GM12878 (cell line): ENCODE measurements at regions not wholly inside any gene's neighbourhood (a gene's known extent, or its start where the extent isn't known, plus 50 kb on each side); places are given as distances from the start of the nearest gene placed in this dataset.

Experiments used
- ATF3 ChIP-seq: IDR thresholded peaks from 2 replicates; pipeline ENCODE4 v1.6.1; 2011; ENCODE audit warnings: low read depth, mild to moderate bottlenecking, low read length, moderate library complexity, borderline replicate concordance; ENCODE audit errors: extremely low read depth
- BCL11A ChIP-seq: IDR thresholded peaks from 2 replicates; pipeline ENCODE4 v1.6.1; 2011; ENCODE audit warnings: low read depth, low read length
- BHLHE40 ChIP-seq, 2 experiments: fragments of 450-650 bp in 1 of 2; IDR thresholded peaks; 2 replicates each; pipeline ENCODE4 v1.6.1; 2011 to 2017; ENCODE audit warnings: low read depth in 2 of 2, borderline replicate concordance in 1 of 2, improper control_type of control experiment in 1 of 2, low read length in 1 of 2, mild to moderate bottlenecking in 1 of 2
- CEBPB ChIP-seq, 2 experiments: fragments of 150-350 bp in 1 of 2; IDR thresholded peaks; 2 replicates each; pipeline ENCODE4 v1.6.1; 2012 to 2014; ENCODE audit warnings: low read depth in 2 of 2, low read length in 2 of 2, borderline replicate concordance in 1 of 2, inconsistent platforms in 1 of 2
- EED ChIP-seq: sonication (generic); IDR thresholded peaks from 2 replicates; pipeline ENCODE4 v1.6.1; 2016; ENCODE audit warnings: antibody characterized with exemption, low read depth
- EP300 ChIP-seq, 2 experiments: fragments of 150-350 bp in 1 of 2; IDR thresholded peaks; 2 replicates each; pipeline ENCODE4 v1.6.1; 2011 to 2012; ENCODE audit warnings: low read depth in 2 of 2, low read length in 2 of 2, borderline replicate concordance in 1 of 2, improper control_type of control experiment in 1 of 2, inconsistent platforms in 1 of 2; ENCODE audit not compliant: control insufficient read depth in 1 of 2
- ESRRA ChIP-seq: IDR thresholded peaks from 2 replicates; pipeline ENCODE4 v1.6.1; 2012; ENCODE audit warnings: mild to moderate bottlenecking, low read length, improper control_type of control experiment
- ETV6 ChIP-seq, 2 experiments: fragments of 450-650 bp in 1 of 2; IDR thresholded peaks in 1 of 2; conservative IDR thresholded peaks in 1 of 2; 2 replicates each; pipeline ENCODE4 v1.6.1; 2014; ENCODE audit warnings: antibody characterized with exemption in 1 of 2, borderline replicate concordance in 1 of 2, low read depth in 1 of 2, mild to moderate bottlenecking in 1 of 2, moderate library complexity in 1 of 2
- GABPA ChIP-seq: IDR thresholded peaks from 2 replicates; pipeline ENCODE4 v1.6.1; 2014; ENCODE audit warnings: antibody characterized with exemption, low read depth, mild to moderate bottlenecking, inconsistent platforms
- MEF2A ChIP-seq: IDR thresholded peaks from 2 replicates; pipeline ENCODE4 v1.6.1; 2011; ENCODE audit warnings: low read depth, mild to moderate bottlenecking, low read length, moderate library complexity; ENCODE audit not compliant: insufficient read depth
- MTA3 ChIP-seq: IDR thresholded peaks from 2 replicates; pipeline ENCODE4 v1.6.1; 2012; ENCODE audit warnings: low read length, inconsistent platforms, borderline replicate concordance
- PAX5 ChIP-seq: IDR thresholded peaks from 2 replicates; pipeline ENCODE4 v1.6.1; 2011; ENCODE audit warnings: low read depth, low read length, borderline replicate concordance
- POLR2AphosphoS2 ChIP-seq: IDR thresholded peaks from 2 replicates; pipeline ENCODE4 v1.6.1; 2011; ENCODE audit warnings: low read depth, mild to moderate bottlenecking, low read length, improper control_type of control experiment, moderate library complexity
- POU2F2 ChIP-seq: IDR thresholded peaks from 3 replicates; pipeline ENCODE4 v1.6.1; 2011; ENCODE audit warnings: low read depth, mild to moderate bottlenecking, low read length, borderline replicate concordance
- RB1 ChIP-seq: fragments of 450-650 bp; formaldehyde crosslinking; IDR thresholded peaks from 2 replicates; pipeline ENCODE4 v1.6.1; 2017; ENCODE audit warnings: mild to moderate bottlenecking, borderline replicate concordance
- SPI1 ChIP-seq: IDR thresholded peaks from 2 replicates; pipeline ENCODE4 v1.6.1; 2011; ENCODE audit warnings: low read depth, mild to moderate bottlenecking, low read length, moderate library complexity, borderline replicate concordance; ENCODE audit not compliant: insufficient read depth
- SUZ12 ChIP-seq: fragments of 200-600 bp; sonication (generic); IDR thresholded peaks from one replicate; pipeline ENCODE4 v1.6.1; 2018; ENCODE audit warnings: antibody characterized with exemption, mild to moderate bottlenecking; ENCODE audit not compliant: unreplicated experiment
- ZZZ3 ChIP-seq: IDR thresholded peaks from 2 replicates; pipeline ENCODE4 v1.6.1; 2011; ENCODE audit warnings: low read depth; ENCODE audit not compliant: control insufficient read depth, insufficient read length
- TF ChIP-seq, protein P1 (sequence below): fragments of 450-650 bp; IDR thresholded peaks from 2 replicates; pipeline ENCODE4 v1.6.1; 2017; ENCODE audit warnings: mild to moderate bottlenecking, moderate library complexity
- TF ChIP-seq, protein P2 (sequence below): fragments of 450-650 bp; IDR thresholded peaks from 2 replicates; pipeline ENCODE4 v1.6.1; 2014; ENCODE audit warnings: mild to moderate bottlenecking

GRCh38 chr2:12044857-12045256 is 298.4 kb downstream of the LPIN1 start (continued):
- 0 out of 2 replicates have a peak, but pooled peaks have one; percentile 37 for TF ChIP-seq EED
- TF ChIP-seq, protein P1, sequence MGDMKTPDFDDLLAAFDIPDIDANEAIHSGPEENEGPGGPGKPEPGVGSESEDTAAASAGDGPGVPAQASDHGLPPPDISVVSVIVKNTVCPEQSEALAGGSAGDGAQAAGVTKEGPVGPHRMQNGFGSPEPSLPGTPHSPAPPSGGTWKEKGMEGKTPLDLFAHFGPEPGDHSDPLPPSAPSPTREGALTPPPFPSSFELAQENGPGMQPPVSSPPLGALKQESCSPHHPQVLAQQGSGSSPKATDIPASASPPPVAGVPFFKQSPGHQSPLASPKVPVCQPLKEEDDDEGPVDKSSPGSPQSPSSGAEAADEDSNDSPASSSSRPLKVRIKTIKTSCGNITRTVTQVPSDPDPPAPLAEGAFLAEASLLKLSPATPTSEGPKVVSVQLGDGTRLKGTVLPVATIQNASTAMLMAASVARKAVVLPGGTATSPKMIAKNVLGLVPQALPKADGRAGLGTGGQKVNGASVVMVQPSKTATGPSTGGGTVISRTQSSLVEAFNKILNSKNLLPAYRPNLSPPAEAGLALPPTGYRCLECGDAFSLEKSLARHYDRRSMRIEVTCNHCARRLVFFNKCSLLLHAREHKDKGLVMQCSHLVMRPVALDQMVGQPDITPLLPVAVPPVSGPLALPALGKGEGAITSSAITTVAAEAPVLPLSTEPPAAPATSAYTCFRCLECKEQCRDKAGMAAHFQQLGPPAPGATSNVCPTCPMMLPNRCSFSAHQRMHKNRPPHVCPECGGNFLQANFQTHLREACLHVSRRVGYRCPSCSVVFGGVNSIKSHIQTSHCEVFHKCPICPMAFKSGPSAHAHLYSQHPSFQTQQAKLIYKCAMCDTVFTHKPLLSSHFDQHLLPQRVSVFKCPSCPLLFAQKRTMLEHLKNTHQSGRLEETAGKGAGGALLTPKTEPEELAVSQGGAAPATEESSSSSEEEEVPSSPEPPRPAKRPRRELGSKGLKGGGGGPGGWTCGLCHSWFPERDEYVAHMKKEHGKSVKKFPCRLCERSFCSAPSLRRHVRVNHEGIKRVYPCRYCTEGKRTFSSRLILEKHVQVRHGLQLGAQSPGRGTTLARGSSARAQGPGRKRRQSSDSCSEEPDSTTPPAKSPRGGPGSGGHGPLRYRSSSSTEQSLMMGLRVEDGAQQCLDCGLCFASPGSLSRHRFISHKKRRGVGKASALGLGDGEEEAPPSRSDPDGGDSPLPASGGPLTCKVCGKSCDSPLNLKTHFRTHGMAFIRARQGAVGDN = no peak
- 0 out of 2 replicates have a peak, but pooled peaks have one; percentile 9 for TF ChIP-seq BCL11A
- no peak for TF ChIP-seq CEBPB (IDR thresholded peaks at IDR 0.05; ENCODE audit: borderline replicate concordance in 1 of 2, low read depth in 2 of 2, low read length in 2 of 2)
- TF ChIP-seq MTA3 = no peak
- 0 out of 3 replicates have a peak, but pooled peaks have one; percentile 51 for TF ChIP-seq POU2F2
- TF ChIP-seq EP300 (IDR thresholded peaks at IDR 0.05; ENCODE audit: borderline replicate concordance in 1 of 2, control insufficient read depth in 1 of 2, low read depth in 2 of 2, low read length in 2 of 2) = 0 out of 4 replicates have a peak, but pooled peaks of 1 of the 2 experiments have one; percentile 15
- TF ChIP-seq SUZ12 = no peak
- no peak for TF ChIP-seq ATF3
- TF ChIP-seq ESRRA = no peak
- no peak for TF ChIP-seq POLR2AphosphoS2
- 0 out of 2 replicates have a peak, but pooled peaks have one; percentile 12 for TF ChIP-seq MEF2A
- no peak for TF ChIP-seq GABPA
- 0 out of 2 replicates have a peak, but pooled peaks have one; percentile 22 for TF ChIP-seq RB1
- peak; percentile 37 to 43; a peak in 1 of 4 replicates for TF ChIP-seq BHLHE40 (IDR thresholded peaks at IDR 0.05; ENCODE audit: borderline replicate concordance in 1 of 2, low read depth in 2 of 2, low read length in 1 of 2)
- no peak for TF ChIP-seq SPI1
- TF ChIP-seq, protein P2, sequence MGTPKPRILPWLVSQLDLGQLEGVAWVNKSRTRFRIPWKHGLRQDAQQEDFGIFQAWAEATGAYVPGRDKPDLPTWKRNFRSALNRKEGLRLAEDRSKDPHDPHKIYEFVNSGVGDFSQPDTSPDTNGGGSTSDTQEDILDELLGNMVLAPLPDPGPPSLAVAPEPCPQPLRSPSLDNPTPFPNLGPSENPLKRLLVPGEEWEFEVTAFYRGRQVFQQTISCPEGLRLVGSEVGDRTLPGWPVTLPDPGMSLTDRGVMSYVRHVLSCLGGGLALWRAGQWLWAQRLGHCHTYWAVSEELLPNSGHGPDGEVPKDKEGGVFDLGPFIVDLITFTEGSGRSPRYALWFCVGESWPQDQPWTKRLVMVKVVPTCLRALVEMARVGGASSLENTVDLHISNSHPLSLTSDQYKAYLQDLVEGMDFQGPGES = no peak
- TF ChIP-seq ETV6 (conservative IDR thresholded peaks at IDR 0.05 in 1 of 2, IDR thresholded peaks at IDR 0.05 in 1 of 2; ENCODE audit: borderline replicate concordance in 1 of 2, low read depth in 1 of 2) = 0 out of 4 replicates have a peak, but pooled peaks of 1 of the 2 experiments have one; percentile 23
- no peak for TF ChIP-seq PAX5
- no peak for TF ChIP-seq ZZZ3
